HL-60 (cell line): ENCODE measurements at regions not wholly inside any gene's neighbourhood (a gene's known extent, or its start where the extent isn't known, plus 50 kb on each side); places are given as distances from the start of the nearest gene placed in this dataset.

Experiments
- POLR2AphosphoS5 ChIP-seq: IDR thresholded peaks from 2 replicates; pipeline ENCODE4 v1.6.1; 2012; ENCODE audit warnings: low read depth
- TF ChIP-seq, protein P1 (sequence below): IDR thresholded peaks from one replicate; pipeline ENCODE4 v1.5.1; 2011; ENCODE audit warnings: low read length, control low read depth, inconsistent platforms; ENCODE audit not compliant: insufficient read depth

GRCh38 chr2:217392930-217393584 lies 533.2 kb upstream of the TNP1 start:
- TF ChIP-seq, protein P1, sequence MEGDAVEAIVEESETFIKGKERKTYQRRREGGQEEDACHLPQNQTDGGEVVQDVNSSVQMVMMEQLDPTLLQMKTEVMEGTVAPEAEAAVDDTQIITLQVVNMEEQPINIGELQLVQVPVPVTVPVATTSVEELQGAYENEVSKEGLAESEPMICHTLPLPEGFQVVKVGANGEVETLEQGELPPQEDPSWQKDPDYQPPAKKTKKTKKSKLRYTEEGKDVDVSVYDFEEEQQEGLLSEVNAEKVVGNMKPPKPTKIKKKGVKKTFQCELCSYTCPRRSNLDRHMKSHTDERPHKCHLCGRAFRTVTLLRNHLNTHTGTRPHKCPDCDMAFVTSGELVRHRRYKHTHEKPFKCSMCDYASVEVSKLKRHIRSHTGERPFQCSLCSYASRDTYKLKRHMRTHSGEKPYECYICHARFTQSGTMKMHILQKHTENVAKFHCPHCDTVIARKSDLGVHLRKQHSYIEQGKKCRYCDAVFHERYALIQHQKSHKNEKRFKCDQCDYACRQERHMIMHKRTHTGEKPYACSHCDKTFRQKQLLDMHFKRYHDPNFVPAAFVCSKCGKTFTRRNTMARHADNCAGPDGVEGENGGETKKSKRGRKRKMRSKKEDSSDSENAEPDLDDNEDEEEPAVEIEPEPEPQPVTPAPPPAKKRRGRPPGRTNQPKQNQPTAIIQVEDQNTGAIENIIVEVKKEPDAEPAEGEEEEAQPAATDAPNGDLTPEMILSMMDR = no peak
- no peak for TF ChIP-seq POLR2AphosphoS5
